ENCODE measurements at regions not wholly inside any gene's neighbourhood (a gene's known extent, or its start where the extent isn't known, plus 50 kb on each side); places are given as distances from the start of the nearest gene placed in this dataset.

DNA sequence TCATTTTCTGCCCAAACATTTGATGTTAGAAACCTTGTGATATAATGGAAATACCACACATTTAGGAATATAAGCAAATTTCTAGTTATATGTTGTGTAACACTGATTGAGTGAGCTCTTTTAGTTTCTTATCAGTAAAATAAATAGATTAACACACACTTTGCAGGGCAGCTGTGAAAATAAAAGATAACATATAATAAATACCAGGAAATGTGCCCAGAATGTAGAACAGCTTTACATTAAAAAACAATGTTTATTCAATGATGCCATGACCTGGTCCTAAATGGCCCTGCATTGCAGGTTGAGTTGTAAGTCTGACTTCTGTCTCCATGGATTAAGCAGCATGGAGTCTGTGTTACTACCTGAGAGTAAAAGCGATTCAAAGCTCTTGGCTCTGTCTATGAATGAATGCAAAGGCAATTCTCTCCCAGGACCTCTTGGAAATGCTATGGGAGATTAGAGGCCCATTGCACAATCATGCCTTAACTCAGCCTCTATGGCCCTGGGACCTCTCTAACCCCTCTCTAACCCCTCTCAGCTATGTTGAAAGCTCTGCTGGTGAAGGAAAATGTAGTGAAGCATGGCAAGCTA is 296.0 kb upstream of the ACTBL2 start:
- H3K9me3 ChIP-seq = no peaks in the 10 kb centered on the region
- TF ChIP-seq, protein P1, sequence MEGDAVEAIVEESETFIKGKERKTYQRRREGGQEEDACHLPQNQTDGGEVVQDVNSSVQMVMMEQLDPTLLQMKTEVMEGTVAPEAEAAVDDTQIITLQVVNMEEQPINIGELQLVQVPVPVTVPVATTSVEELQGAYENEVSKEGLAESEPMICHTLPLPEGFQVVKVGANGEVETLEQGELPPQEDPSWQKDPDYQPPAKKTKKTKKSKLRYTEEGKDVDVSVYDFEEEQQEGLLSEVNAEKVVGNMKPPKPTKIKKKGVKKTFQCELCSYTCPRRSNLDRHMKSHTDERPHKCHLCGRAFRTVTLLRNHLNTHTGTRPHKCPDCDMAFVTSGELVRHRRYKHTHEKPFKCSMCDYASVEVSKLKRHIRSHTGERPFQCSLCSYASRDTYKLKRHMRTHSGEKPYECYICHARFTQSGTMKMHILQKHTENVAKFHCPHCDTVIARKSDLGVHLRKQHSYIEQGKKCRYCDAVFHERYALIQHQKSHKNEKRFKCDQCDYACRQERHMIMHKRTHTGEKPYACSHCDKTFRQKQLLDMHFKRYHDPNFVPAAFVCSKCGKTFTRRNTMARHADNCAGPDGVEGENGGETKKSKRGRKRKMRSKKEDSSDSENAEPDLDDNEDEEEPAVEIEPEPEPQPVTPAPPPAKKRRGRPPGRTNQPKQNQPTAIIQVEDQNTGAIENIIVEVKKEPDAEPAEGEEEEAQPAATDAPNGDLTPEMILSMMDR (IDR thresholded peaks at IDR 0.05) = no peak
- no peaks in the 10 kb centered on the region for H3K36me3 ChIP-seq
- H3K4me3 ChIP-seq = no peak overlapping the region
- H3K27ac ChIP-seq = no peak overlapping the region
- DNase-seq (no peak), ATAC-seq (no peak)
- 90 to 93% methylated on average over 1 of the region's 1 CpG for WGBS, 2 donors
- no peaks in the 10 kb centered on the region for H3K27me3 ChIP-seq
- H3K4me1 ChIP-seq = peaks cover 0 to 41% (median 13%) of the 10 kb centered on the region in 9 donors
- intact Hi-C loops (cut with DNase I) = loop anchor here (1.0 to 10.0 kb wide), 13 partner anchors 109 to 684 kb away; partner anchors contain the start of gene PLK2 (in 7 of the 10)

DNA sequence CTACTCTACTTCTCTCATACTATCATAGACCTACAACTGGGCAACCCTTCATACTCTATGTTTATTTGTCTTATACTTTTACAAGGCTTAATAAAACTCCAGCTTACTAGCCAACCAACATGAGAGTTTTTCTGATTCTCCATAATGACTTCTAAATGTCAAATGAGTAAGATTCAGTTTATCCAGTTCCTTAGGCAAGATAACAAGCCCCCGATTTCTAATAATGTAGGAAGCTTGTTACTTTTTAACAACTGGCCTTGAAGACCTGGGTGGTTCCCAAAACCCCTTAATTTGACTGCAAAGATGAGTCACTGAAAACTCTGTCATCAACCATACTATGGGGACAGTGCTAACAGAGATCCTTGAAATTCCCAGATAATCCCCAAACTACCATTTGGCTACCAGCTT is 294.6 kb upstream of the ACTBL2 start:
- H3K4me1 ChIP-seq = peaks cover 0 to 29% (median 13%) of the 10 kb centered on the region in 9 donors
- H3K9me3 ChIP-seq = no peaks in the 10 kb centered on the region
- H3K36me3 ChIP-seq = no peaks in the 10 kb centered on the region
- 88 to 94% methylated on average over 1 of the region's 1 CpG for WGBS, 2 donors
- intact Hi-C loops (cut with DNase I) = loop anchor here in 9 of 10 donors (2.0 to 10.0 kb wide), 9 partner anchors 110 to 685 kb away; partner anchors contain the start of gene PLK2 (in 2 of the 9)
- no peak overlapping the region for H3K4me3 ChIP-seq
- H3K27me3 ChIP-seq = no peaks in the 10 kb centered on the region
- ATAC-seq (no peak), DNase-seq (no peak)
- TF ChIP-seq, protein P1 (IDR thresholded peaks at IDR 0.05) = no peak
- peak overlapping the region in 1 of 10 donors; percentile 14 for H3K27ac ChIP-seq

DNA sequence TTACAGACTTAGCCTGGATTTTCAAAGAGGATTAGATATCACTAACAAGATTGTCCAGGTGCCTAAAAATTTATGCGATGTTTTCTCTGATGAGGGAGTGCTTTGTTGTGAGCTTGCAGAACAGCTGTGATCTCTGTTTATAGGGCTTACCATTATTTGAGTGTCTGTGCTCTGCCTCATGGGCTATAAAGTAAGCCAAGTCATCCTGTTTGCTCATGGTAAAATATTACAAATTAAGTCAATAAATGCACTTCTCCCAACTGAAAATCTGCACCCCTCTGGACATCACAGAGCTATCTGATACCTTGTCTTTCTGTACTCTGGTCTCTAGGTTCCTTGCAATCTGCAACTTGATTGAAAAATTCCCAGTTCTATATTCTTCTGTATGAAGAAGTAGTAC is 293.4 kb upstream of the ACTBL2 start:
- DNase-seq (no peak), ATAC-seq (no peak)
- intact Hi-C loops (cut with DNase I) = loop anchor here in 9 of 10 donors (2.0 to 10.0 kb wide), 9 partner anchors 111 to 686 kb away; partner anchors contain the start of gene PLK2 (in 2 of the 9)
- Histone ChIP-seq H3K4me3 (no peak overlapping the region), H3K4me1 (peaks cover 0 to 25% (median 13%) of the 10 kb centered on the region in 9 donors), H3K9me3 (no peaks in the 10 kb centered on the region), H3K27me3 (no peaks in the 10 kb centered on the region), H3K27ac (no peak overlapping the region), H3K36me3 (no peaks in the 10 kb centered on the region)
- 73 to 79% methylated on average over 1 of the region's 1 CpG for WGBS, 2 donors
- TF ChIP-seq, protein P1 (IDR thresholded peaks at IDR 0.05) = no peak

DNA sequence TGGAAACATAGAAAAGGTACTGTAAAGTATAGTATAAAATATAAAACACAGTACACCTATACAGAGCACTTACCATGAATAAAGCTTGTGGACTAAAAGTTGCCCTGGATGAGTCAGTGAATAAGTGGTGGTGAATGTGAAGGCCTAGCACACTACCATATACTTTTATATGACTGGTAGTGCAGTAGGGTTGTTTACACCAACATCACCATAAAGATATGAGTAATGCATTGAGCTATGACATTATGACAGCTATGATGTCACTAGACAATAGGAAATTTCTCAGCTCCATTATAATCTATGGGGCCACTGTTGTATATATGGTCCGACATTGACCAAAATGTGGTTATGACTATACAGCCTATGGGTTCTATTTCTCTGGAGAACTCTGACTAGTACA is 291.8 kb upstream of the ACTBL2 start:
- ATAC-seq = no peak
- H3K9me3 ChIP-seq = no peaks in the 10 kb centered on the region
- TF ChIP-seq, protein P1 (IDR thresholded peaks at IDR 0.05) = no peak
- no peak overlapping the region for H3K27ac ChIP-seq
- no peak for DNase-seq
- no peaks in the 10 kb centered on the region for H3K27me3 ChIP-seq
- no peak overlapping the region for H3K4me3 ChIP-seq
- 98 to 100% methylated on average over 1 of the region's 1 CpG for WGBS, 2 donors
- peaks cover 0 to 11% (median 1%) of the 10 kb centered on the region in 9 donors for H3K4me1 ChIP-seq
- no peaks in the 10 kb centered on the region for H3K36me3 ChIP-seq
- intact Hi-C loops (cut with DNase I) = loop anchor here in 5 of 10 donors (10.0 kb wide), 4 partner anchors 120 to 470 kb away; no protein-coding TSS in a partner anchor
